ENCODE measurements at regions not wholly inside any gene's neighbourhood (a gene's known extent, or its start where the extent isn't known, plus 50 kb on each side); places are given as distances from the start of the nearest gene placed in this dataset.

DNA sequence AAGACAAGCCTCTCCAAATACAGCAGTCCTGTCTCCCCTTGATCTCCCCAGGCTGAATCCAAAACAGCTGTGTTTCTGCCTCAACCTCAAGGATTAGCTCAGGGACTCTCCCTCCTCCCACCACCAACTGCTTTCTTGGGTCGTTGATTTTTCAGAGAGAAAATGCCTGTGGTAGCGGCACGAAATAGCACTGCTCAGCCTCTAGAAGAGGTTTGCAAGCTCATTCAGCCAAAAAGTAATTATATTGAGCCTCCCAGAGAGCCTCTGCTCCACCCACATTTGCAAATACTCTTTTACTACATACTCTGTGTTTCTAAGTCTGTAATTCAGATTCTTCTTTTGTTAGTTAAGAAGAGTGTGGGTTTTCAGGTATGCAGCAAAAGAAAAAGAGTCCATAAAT, 396.4 kb upstream of the TNP1 start:
- no peak for DNase-seq (ENCODE audit: low read depth in 3 of 3, low spot score in 1 of 3)

DNA sequence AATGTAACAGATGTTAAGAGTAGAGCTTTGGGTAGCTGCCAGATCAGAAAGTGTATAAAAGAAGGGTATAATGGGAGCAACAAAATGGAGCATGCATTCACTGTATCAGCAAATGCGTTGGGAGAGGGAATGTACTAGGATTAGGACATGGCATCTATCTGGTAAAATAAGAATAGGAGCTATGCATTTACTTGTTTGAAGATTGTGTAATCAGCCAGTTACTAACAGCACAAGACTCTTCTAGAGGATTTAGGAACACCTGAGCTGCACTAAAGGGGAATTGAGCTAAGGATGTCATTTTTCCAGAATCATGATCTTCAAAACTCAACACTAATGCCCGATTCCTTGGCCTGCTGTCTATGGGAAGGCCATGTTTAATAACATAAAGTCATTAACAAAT, 394.2 kb upstream of the TNP1 start:
- no peak for DNase-seq (ENCODE audit: low read depth in 3 of 3, low spot score in 1 of 3)

DNA sequence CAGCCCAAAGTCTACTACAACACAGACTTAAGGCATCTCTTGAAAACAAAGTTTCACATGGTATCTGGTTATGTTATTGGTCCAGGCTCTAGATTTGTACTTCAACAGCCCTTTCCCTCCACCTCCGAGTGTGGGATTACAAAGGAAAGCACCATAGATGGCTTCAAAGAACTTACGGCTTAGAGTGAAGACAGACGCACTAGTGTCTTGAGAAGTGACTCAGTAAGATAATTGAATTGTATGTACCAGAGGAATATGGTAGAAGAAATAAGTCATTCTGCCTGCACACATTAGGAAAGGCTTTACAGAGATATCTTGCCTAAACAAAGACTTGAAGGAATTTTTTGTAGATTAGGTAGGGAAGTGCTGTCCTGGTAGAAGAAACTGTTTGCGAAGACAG, 392.3 kb upstream of the TNP1 start:
- DNase-seq (ENCODE audit: low read depth in 3 of 3, low spot score in 1 of 3), result no peak

DNA sequence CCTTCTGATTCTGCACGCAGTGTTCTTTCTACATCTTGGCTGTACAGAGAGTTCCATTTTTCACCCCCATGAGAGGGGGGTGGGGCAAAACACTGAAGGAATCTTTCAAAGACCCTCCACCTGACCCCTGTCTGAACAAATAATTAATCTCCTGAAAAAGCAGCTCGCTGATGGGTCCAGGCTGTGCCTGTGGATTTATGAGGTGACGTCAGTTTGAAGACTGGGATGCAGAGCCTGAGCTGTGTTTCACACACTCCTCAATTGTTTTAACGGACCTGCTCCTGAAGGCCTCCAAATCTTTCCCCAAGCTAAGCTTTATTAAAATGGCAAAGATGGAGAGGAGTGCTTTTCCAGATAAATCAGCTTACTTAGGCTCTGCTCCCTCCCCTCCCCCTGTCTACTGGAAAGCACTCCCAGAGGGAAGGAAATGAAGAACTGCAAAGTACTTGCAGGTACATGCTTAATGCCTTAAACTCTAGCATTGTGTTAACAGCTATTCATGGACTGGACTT, 390.2 kb upstream of the TNP1 start:
- DNase-seq (ENCODE audit: low read depth in 3 of 3, low spot score in 1 of 3), result no peak

DNA sequence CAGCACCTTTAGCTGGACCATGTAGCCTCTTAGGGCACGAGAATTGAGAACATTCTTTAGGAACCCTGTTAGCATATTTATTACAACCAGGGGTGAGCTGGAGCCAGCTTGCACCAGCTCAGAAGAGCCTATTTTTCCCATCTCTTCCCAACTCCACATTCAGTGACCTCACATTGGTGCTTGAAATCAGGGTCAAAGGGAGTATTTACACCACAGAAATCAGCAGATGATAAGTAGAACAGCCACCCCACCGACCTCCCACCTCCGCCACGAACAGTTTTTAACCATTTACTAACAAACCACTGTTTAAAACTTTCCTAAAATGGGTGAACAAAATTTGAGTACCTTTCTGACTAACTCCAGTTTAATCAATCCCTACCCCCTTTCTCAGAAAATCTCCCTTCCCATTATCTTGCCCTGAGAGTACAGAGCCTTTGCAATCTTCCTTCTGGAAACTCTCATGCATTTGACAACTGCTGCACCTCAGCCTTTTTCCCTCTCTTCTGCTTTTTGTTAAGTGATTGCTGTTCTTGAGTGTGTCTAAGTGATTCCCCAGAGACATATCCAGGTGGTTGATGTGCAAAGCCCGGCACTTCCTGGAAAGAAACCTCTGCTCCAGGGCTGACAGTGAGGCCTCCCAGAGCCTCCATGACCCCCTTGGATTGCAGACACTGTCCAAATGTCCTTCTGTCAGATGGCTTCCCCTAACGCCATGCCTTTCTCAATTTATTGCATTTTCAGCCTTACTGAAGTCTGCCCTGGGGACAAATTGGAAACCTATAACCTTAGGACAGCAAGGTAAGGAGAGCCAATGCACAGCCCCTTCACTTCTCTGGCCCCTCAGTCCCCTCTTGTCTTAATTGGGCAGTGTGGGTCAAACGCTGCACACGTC, 389.5 kb upstream of the TNP1 start:
- DNase-seq (ENCODE audit: low read depth in 3 of 3, low spot score in 1 of 3), result no peak

DNA sequence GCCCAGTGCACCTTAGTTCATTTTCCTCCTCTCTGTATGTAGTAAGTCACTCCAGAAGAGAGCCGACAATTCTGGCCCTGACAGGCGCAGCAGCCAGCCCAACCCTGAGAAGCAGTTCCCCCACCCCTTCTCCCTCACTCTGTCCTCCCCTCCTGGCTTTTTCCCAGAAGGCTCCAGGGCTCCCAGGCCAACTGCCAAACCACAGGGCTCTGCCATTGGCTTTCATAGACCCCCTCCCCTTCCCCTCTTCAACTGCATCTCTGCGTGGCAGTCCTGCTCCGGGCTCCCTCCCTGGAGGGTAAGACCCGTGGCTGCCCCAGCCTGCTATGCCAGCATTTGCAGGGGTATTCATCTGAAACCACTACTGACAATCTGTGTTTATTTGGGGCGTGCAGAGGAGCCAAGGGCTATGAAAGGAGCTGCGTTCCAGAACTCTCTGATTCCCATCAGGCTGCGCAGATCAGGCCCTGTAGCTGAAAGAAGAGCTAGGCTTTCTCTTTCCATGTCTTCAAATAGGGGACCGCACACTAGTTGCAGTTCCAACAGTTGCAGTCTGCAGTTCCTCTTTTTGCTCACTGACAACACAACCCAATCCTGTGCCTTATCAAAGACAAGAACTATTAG, 388.6 kb upstream of the TNP1 start:
- no peak for DNase-seq (ENCODE audit: low read depth in 3 of 3, low spot score in 1 of 3)

DNA sequence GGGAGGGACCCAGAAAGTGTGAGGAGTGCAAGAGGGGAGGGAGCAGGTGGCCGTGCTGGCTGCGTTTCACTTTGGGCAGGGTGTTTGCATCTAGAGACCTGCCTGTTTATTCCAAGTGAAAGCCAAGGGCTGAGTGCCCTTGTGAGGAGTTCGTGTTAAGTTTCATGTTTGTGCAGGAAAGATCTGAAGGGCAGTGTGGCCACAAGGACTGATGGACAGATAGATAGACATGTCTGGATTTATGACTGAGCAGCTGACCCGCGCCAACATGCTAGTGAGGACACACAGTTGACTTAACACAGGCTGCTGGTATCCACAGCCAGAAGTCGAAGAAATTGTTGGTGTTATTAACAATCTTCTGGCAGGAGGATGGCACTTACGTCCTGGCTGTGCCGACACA, 387.6 kb upstream of the TNP1 start:
- DNase-seq (ENCODE audit: low read depth in 3 of 3, low spot score in 1 of 3), result no peak

DNA sequence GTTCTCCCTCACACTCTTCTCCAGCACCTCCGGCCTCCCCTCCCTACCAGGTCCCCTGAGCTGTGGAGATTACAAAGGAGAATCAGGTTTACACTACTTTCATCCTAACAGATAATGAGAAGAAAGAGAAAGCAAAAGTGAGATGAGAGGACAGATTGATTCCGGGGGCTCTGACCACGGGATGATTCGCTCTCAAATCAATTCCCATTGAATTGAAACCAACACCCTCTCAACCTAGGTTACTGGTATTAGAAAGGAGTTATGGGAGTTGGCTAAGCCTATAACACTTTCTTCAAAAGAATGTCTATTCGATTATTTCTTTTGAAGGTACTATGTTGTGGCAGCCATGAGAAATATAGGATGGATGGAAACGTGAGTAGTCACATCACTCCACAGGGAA, 386.2 kb upstream of the TNP1 start:
- no peak for DNase-seq (ENCODE audit: low read depth in 3 of 3, low spot score in 1 of 3)

DNA sequence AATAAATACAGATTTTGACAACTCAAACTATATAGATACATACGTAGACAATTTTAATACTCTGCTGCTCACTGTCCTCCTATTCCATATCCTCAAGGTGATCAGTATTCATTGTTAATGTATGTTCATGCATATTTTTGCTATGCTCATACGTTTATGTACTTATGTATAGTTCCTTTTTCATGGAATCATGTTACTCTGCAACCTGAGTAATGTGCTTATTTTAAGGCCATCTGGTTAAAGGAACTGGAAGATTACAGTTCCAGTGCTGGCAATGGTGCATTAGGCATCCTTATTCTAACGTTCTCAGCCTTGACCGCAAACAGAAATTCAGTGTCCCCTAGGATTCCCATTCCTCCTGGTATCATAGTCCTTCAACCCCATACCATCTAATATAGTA, 385.0 kb upstream of the TNP1 start:
- DNase-seq (ENCODE audit: low read depth in 3 of 3, low spot score in 1 of 3), result no peak

DNA sequence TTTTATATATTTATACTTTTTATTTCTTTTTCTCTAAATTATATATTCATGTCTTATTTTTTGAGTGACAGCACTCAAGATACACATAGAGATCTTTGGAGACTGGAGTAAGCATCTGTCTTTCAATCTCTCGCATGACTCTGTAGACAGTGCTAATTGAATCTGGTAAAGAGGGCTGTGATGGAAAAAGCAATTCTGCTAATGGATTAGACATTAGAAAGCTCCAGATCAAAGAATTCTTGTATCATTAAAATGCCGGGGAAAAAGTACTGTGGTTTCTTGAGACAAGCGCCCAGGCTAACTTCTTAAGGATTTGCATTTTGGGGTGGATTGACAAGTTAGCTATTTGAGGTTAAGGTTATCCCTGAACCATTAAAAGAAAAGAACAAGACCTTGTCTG, 383.1 kb upstream of the TNP1 start:
- DNase-seq (ENCODE audit: low read depth in 3 of 3, low spot score in 1 of 3), result no peak

DNA sequence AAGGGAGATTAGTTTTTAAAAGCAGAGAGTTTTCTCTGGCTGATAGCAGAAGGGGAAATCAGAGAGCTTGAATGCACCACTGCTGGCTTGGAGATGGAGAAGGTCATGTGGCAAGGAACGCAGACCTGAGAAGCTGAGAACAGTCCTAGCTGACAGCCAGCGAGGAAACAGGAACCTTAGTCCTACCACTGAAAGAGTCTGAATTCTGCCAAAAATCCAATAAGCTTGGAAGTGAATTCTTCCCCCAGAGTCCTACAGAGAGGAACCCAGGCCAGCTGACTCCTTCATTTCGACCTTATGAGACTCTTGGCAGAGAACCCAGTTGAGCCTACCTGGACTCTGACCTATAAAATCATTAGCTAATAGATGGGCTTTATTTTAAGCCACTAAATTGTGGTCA, 371.9 kb upstream of the TNP1 start:
- DNase-seq (ENCODE audit: low read depth in 3 of 3, low spot score in 1 of 3), result no peak

DNA sequence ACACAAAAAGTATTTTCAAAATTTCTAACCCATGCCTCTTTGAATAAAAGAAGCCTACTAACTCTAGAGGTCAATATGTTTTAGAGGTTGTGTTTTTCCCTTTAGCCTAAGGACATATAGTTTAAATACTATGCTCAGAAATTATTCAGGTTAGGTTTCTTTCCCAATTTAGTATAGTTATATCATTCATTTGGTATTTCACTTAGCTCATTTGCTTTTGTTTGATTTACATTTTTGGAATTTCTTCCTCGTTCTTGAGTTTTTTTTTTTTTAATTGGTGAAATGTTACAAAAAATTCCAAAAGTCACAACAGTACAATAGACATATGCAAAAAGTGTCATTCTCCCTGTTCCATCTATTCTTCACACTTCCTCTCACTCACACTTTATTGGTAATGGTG, 371.3 kb upstream of the TNP1 start:
- no peak for DNase-seq (ENCODE audit: low read depth in 3 of 3, low spot score in 1 of 3)

DNA sequence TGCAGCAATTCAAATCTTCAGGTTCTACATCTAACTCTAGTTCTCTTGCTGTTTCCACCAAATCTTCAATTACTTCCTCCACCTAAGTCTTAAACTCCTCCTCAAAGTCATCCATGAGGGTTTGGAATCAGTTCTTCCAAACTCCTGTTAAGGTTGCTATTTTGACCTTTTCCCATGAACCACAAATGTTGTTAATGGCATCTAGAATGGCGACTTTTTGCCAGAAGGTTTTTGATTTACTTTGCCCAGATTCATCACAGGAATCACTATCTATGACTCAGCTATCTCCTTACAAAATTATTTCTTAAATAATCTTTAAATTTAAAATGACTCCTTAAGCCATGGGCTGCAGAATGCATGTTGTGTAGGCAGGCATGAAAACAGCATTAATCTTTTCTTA, 368.9 kb upstream of the TNP1 start:
- no peak for DNase-seq (ENCODE audit: low read depth in 3 of 3, low spot score in 1 of 3)

DNA sequence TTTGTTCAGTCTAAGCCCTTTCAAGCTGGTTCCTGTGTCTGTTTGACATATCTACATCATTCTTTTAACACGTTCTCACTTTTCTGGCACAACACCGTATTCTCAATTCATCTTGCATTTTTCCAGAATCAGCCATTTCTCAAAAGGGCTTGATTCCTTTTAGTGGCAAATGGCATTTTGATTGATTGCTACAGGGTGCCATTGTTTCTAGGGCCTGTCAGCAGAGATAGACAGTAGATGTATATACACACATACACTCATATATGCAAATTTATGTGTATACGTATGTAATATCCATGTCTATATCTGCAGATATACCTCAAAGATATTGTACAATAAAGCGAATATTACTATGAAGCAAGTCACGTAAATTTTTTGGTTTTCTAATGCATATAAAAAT, 367.9 kb upstream of the TNP1 start:
- DNase-seq (ENCODE audit: low read depth in 3 of 3, low spot score in 1 of 3), result no peak

DNA sequence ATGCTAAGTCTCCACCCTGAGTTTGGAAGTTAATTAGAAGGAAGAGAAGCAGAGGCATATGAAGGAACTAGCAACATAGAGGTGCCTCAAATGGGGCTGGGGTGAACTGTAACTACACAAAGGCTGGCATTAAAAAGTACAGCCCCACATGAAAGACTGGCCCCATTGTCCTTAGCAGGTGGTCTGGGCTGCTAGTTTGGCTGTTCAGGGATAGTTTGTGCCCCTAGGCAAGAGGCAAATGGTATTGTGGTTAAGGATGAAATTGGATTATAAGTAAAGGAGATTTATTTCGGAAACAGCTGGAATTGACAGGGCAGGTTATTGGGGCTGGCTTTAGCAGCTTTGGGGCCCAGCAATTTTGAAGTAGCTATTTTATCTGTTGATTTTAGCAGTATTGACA, 365.7 kb upstream of the TNP1 start:
- no peak for DNase-seq (ENCODE audit: low read depth in 3 of 3, low spot score in 1 of 3)

DNA sequence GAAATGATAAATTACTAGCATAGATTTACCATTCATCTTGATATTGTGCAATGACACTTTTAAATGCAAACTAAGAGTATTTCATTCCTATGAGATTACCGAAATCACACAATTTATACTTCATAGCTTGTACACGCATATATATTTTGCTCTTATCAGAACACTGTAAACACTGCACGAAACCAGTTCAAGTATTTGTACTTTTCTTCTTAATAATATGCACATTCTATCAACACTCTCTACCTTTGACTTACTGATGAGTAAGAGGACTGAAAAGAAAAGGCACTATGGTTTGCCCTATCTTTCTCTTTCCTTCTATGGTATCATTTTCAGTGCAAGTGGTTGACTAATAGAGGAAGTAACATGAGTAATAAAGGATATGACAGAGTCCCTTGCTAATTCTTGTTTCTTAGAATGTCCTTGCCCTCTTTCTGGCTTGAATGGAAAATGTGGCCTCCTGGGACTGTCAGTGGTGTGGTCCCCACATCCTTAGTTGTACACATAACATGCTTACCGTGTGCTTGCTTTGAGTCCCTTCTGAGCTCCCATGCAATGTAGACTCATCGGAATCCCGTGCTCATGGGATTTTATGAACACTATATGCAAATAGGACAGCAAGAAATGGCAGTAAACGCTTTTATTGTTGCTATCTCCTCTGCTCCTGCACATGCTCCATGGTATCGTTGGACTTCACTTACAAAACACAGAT, 363.5 kb upstream of the TNP1 start:
- DNase-seq (ENCODE audit: low read depth in 3 of 3, low spot score in 1 of 3), result no peak

DNA sequence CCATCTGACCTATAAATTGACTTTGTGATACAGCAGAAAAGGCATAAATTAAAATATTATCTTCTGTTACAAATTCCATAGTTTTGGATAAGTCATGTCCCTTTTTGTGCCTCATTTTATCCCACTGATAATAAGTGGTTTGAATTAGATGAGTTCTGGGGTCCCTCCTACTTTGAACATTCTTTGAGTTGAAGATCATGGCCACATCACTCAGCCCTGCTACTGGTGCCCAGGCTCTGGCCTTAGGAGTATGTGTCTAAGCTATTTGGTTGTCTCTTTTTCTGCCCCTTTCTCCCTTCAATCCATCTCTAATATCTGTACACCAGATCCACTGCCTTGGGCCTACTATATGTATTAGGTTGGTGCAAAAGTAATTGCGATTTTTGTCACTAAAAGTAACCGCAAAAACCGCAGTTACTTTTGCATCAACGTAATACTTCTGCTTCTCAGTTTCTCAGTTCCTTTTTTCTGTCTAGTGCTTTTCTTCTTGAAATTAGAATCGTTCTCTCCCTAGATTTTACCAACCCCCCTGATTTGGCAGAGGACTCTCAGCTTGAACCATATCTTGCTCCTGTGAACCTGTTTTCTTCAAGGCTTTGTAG, 362.5 kb upstream of the TNP1 start:
- no peak for DNase-seq (ENCODE audit: low read depth in 3 of 3, low spot score in 1 of 3)

DNA sequence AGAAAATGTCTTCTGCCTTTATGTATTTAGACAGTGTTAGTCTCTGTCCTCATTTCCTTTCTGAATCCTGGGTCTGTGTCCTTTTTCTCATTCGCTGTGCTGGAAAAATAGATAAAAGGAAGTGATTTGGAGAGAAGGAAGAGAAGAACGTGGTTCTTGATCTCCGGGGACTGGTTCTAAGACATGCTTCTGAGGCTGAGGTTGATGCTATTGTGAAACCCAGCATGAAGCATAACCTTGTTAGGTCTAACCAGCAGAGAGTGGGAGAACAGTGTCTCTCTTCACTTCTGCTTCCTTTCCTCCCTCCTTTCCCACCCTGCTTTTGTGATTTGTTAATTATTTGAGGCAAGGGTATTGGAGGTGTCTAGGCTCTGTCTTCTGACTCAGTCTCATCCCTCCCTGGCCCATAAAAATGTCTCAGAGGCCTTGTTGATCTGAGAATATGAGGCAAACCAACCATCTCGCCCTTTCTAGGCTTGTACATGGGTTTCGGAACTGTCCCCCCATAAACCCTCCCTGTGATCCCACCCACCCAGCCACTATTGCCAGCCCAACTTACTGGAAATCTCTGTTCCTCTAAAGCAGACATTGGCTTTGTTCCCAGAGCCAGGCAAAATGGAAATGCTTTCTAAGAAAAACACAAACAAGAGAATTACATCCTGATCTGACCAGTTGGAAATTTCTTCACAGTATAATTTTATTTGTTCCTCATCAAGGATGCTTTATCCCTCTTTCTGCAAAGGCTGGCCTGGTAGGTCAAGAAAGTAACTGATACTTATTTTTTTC, 360.6 kb upstream of the TNP1 start:
- no peak for DNase-seq (ENCODE audit: low read depth in 3 of 3, low spot score in 1 of 3)

DNA sequence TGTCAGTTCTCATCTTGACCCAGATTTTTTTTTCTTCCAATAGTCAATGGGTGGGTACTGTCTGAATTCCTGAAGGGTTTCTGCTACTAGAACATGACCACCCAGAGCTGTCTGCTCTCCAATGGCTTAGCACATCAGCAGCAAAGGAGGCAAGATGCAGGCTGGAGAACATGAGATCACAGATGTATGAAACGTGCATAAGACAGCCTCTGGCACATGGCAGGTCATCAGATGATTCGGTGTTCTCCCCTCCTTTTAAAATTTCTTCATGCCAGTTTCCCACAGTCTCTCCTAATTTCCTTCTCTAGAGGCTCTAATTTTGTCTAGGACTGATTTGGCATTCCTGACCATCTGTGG, 359.3 kb upstream of the TNP1 start:
- no peak for DNase-seq (ENCODE audit: low read depth in 3 of 3, low spot score in 1 of 3)

DNA sequence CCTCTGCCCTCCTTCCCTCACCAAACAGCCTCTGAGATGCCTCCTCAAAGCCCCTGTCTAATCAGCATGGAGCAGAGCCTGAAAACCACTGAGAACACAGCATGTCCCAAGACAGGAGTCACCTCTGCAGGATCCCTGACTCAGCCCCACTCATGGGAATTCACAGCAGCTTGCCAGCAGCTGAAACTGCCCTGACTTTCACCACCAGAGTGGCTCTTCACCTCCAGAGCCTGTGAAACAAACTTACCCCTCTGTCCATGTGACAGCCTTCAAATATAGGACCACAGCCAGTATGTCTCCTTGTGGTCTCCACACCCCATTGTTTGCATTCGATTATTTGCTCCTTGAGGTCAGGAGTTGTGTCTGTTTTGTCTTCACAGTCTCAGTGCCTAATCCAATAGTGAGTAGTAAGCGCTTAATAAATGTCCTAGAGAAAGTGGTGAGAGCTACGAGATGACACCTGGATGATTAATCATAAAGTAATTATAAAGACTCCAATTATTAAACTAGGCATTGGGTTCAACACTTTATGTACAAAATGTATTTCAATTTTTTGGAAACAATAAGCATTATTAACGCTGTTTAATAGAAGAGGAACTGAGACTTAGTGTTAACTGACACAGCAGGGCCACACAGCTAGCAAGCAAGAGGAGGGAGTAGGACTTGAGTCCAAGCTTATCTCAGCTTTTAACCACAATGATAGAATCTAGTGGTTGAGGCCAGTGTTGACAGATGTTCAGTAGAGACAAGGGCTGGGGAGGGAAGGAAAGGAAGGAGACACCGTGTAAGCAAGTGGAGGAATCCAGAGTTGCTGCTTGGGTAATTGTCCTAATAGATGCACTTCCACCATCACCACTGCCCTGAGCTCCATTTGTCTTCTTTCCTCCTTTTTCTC, 358.7 kb upstream of the TNP1 start:
- no peak for DNase-seq (ENCODE audit: low read depth in 3 of 3, low spot score in 1 of 3)

Measured in stimulated activated CD4-positive, alpha-beta T cell treated with anti-CD3 and anti-CD28 coated beads, TNF-alpha, amount 100 ng/mL, for 1 hour (primary cell).